GM12892 (cell line): ENCODE measurements at regions not wholly inside any gene's neighbourhood (a gene's known extent, or its start where the extent isn't known, plus 50 kb on each side); places are given as distances from the start of the nearest gene placed in this dataset.

Source experiments
- POLR2A ChIP-seq: IDR thresholded peaks from 2 replicates; pipeline ENCODE4 v1.6.1; 2011; ENCODE audit warnings: low read depth, low read length, control low read depth
- POLR2AphosphoS5 ChIP-seq: IDR thresholded peaks from 2 replicates; pipeline ENCODE4 v1.6.1; 2011; ENCODE audit warnings: low read depth, low read length, control low read depth

- TF ChIP-seq POLR2A, result no peak
- TF ChIP-seq POLR2AphosphoS5, result no peak
These were observed 126.8 kb upstream of the TNR start for GRCh38 chr1:175870217-175870616.
